HepG2 (cell line): ENCODE measurements at regions not wholly inside any gene's neighbourhood (a gene's known extent, or its start where the extent isn't known, plus 50 kb on each side); places are given as distances from the start of the nearest gene placed in this dataset.

Source experiments
- ATAC-seq: fragments of 200-7000 bp; cut with Tn5 transposase; 3 replicates; pipeline ENCODE4 v1.9.1; 2020; ENCODE audit warnings: mild to moderate bottlenecking, moderate library complexity
- BruUV-seq: library from RNA; stranded (reverse); fragments of 400-500 nt; replicated peaks from 2 replicates; lab custom pipeline; 2021; lab: Mats Ljungman, UMichigan
- CTCF ChIA-PET: fragments of 300-600 bp; formaldehyde crosslinking; extraction: SDS; loops from one replicate; lab custom pipeline; 2021; ENCODE audit warnings: low total read pairs, inconsistent platforms, low intra/inter-chr PET ratio; lab: Yijun Ruan, JAX
- POLR2A ChIA-PET: fragments of 350-600 bp; sonication (Branson Sonifier 250); formaldehyde crosslinking; loops from one replicate; lab custom pipeline; 2020; ENCODE audit warnings: antibody characterized with exemption, inconsistent platforms; lab: Yijun Ruan, JAX
- DNase-seq: peaks from one replicate; pipeline ENCODE4 v3.0.0-alpha.2; 2015; ENCODE audit warnings: low spot score
- FAIRE-seq: peaks from 3 replicates; lab custom pipeline; 2011; peaks lifted over from hg19 to GRCh38; lab: Jason Lieb, UNC
- H2AFZ ChIP-seq: one replicate; pipeline ENCODE4 v1.6.1; 2011; ENCODE audit warnings: low read length, inconsistent platforms
- H3K27ac ChIP-seq: fragments of 300-600 bp; 3 replicates; pipeline ENCODE4 v1.8.0; 2011; ENCODE audit warnings: mixed run types, mild to moderate bottlenecking, mixed read lengths, low read length, inconsistent platforms; ENCODE audit not compliant: insufficient read depth; ENCODE audit errors: extremely low read length
- H3K27me3 ChIP-seq, 2 experiments: fragments of 200-600 bp in 1 of 2; 2 replicates in 1 of 2; 3 replicates in 1 of 2; pipeline versions ENCODE4 v1.6.0 to v1.8.0; 2011; ENCODE audit warnings: low read length in 2 of 2, mild to moderate bottlenecking in 2 of 2, moderate library complexity in 2 of 2, inconsistent platforms in 1 of 2; ENCODE audit not compliant: insufficient read depth in 2 of 2, control insufficient read depth in 1 of 2
- H3K36me3 ChIP-seq, 2 experiments: fragments of 200-600 bp in 1 of 2; replicated peaks in 1 of 2; 2 replicates in 1 of 2; 3 replicates in 1 of 2; pipeline versions ENCODE4 v1.5.1 to v1.8.0; 2011; ENCODE audit warnings: low read length in 2 of 2, inconsistent platforms in 1 of 2; ENCODE audit not compliant: insufficient read depth in 2 of 2, control insufficient read depth in 1 of 2
- H3K4me1 ChIP-seq: 2 replicates; pipeline ENCODE4 v1.5.1; 2012; ENCODE audit warnings: low read length, inconsistent platforms; ENCODE audit not compliant: insufficient read depth
- H3K4me2 ChIP-seq: 2 replicates; pipeline ENCODE4 v1.6.0; 2011; ENCODE audit warnings: low read depth, low read length, inconsistent platforms
- H3K4me3 ChIP-seq, 3 experiments: fragments of 200-600 bp in 1 of 3; sonication (generic), shearing (Covaris generic) in 1 of 3; replicated peaks in 1 of 3; 2 replicates each; pipeline ENCODE4 v1.5.1; 2011 to 2016; ENCODE audit warnings: low read length in 3 of 3, inconsistent platforms in 2 of 3, low read depth in 2 of 3, mild to moderate bottlenecking in 2 of 3, control low read depth in 1 of 3, mixed read lengths in 1 of 3; ENCODE audit not compliant: insufficient read depth in 1 of 3
- H3K79me2 ChIP-seq: one replicate; pipeline ENCODE4 v1.6.1; 2011; ENCODE audit warnings: low read length, inconsistent platforms; ENCODE audit not compliant: insufficient read depth
- H3K9ac ChIP-seq: 2 replicates; pipeline ENCODE4 v1.6.0; 2011; ENCODE audit warnings: mild to moderate bottlenecking, low read depth, low read length, inconsistent platforms; ENCODE audit not compliant: insufficient read depth
- H3K9me3 ChIP-seq: 2 replicates; pipeline ENCODE4 v1.5.1; 2012; ENCODE audit warnings: mild to moderate bottlenecking, low read length
- H4K20me1 ChIP-seq: 2 replicates; pipeline ENCODE4 v1.6.0; 2011; ENCODE audit warnings: inconsistent platforms, mild to moderate bottlenecking, low read length, moderate library complexity; ENCODE audit not compliant: insufficient read depth
- AHDC1 ChIP-seq: sonication (generic); formaldehyde crosslinking; IDR thresholded peaks from 2 replicates; pipeline ENCODE4 v1.5.1; 2020; ENCODE audit warnings: mild to moderate bottlenecking, missing genetic modification reagents, borderline replicate concordance
- ATF6 ChIP-seq: sonication (generic); formaldehyde crosslinking; conservative IDR thresholded peaks from 2 replicates; pipeline ENCODE4 v1.4.0; 2020; ENCODE audit warnings: missing genetic modification reagents
- CREBL2 ChIP-seq: sonication (generic); formaldehyde crosslinking; IDR thresholded peaks from 2 replicates; pipeline ENCODE4 v1.8.1; 2023; ENCODE audit warnings: missing genetic modification reagents, mild to moderate bottlenecking, borderline replicate concordance
- FOXA3 ChIP-seq: IDR thresholded peaks from 2 replicates; pipeline ENCODE4 v1.6.1; 2016; ENCODE audit warnings: missing genetic modification reagents, missing compliant biosample characterization
- FOXK2 ChIP-seq: fragments of 450-650 bp; IDR thresholded peaks from 2 replicates; pipeline ENCODE4 v1.6.1; 2016
- HHEX ChIP-seq: IDR thresholded peaks from 2 replicates; pipeline ENCODE4 v1.6.1; 2016; ENCODE audit warnings: control low read depth
- KDM5B ChIP-seq: sonication (generic); formaldehyde crosslinking; IDR thresholded peaks from 2 replicates; pipeline ENCODE4 v1.4.0; 2020; ENCODE audit warnings: missing genetic modification reagents, mild to moderate bottlenecking, borderline replicate concordance
- THAP8 ChIP-seq: sonication (generic); formaldehyde crosslinking; IDR thresholded peaks from 2 replicates; pipeline ENCODE4 v1.5.1; 2020; ENCODE audit warnings: missing genetic modification reagents, mild to moderate bottlenecking, borderline replicate concordance
- TSC22D2 ChIP-seq: sonication (generic); formaldehyde crosslinking; IDR thresholded peaks from 2 replicates; pipeline ENCODE4 v1.5.1; 2020; ENCODE audit warnings: missing genetic modification reagents, mild to moderate bottlenecking, borderline replicate concordance
- ZNF251 ChIP-seq: sonication (generic); formaldehyde crosslinking; IDR thresholded peaks from 2 replicates; pipeline ENCODE4 v1.9.0; 2021; ENCODE audit warnings: mild to moderate bottlenecking, missing genetic modification reagents
- ZNF530 ChIP-seq: sonication (generic); formaldehyde crosslinking; IDR thresholded peaks from 2 replicates; pipeline ENCODE4 v1.5.0; 2020; ENCODE audit warnings: low read depth, mild to moderate bottlenecking, missing genetic modification reagents
- ZNF703 ChIP-seq: sonication (generic); formaldehyde crosslinking; IDR thresholded peaks from 2 replicates; pipeline ENCODE4 v1.5.1; 2020; ENCODE audit warnings: missing genetic modification reagents, mild to moderate bottlenecking, moderate library complexity, borderline replicate concordance
- ZNF746 ChIP-seq: sonication (generic); formaldehyde crosslinking; IDR thresholded peaks from 2 replicates; pipeline ENCODE4 v1.8.0; 2022; ENCODE audit warnings: mild to moderate bottlenecking, missing genetic modification reagents
- in situ Hi-C: cut with HindIII; loops from 2 replicates; pipeline ENCODE4 v1.10.0; 2017; ENCODE audit warnings: low pct_unique_long_range_greater_than_20kb; ENCODE audit not compliant: extremely low pct_ligation_motif_present
- intact Hi-C: fragments of 100-400 bp; cut with micrococcal nuclease; formaldehyde crosslinking; loops from one replicate; pipeline ENCODE4 v1.10.0; 2022; ENCODE audit not compliant: unreplicated experiment

- H3K4me2 ChIP-seq = no peak overlapping the region
- no peaks in the 10 kb centered on the region for H3K9me3 ChIP-seq
- no peaks in the 10 kb centered on the region for H4K20me1 ChIP-seq
- BruUV-seq = no TSS peak
- POLR2A ChIA-PET = no interaction called here
- DNase-seq (no peak), ATAC-seq (no peak), FAIRE-seq (no peak)
- H3K36me3 ChIP-seq = no peaks in the 10 kb centered on the region
- TF ChIP-seq CREBL2 (CRISPR knock-in tag) (no peak), TSC22D2 (no peak), THAP8 (CRISPR knock-in tag) (no peak), FOXK2 (no peak), AHDC1 (CRISPR knock-in tag) (no peak), ZNF703 (CRISPR knock-in tag) (no peak), ZNF251 (CRISPR knock-in tag) (no peak), ZNF530 (CRISPR knock-in tag) (no peak), FOXA3 (no peak), KDM5B (CRISPR knock-in tag) (no peak), ZNF746 (CRISPR knock-in tag) (no peak), ATF6 (CRISPR knock-in tag) (no peak), HHEX (CRISPR knock-in tag) (no peak)
- no peaks in the 10 kb centered on the region for H3K79me2 ChIP-seq
- no peak overlapping the region for H3K9ac ChIP-seq
- intact Hi-C loops = no loop called here
- H3K27ac ChIP-seq = no peak overlapping the region
- H3K4me1 ChIP-seq = no peaks in the 10 kb centered on the region
- no peak overlapping the region for H3K4me3 ChIP-seq
- H2AFZ ChIP-seq = no peak overlapping the region
- in situ Hi-C loops = no loop called here
- no peaks in the 10 kb centered on the region for H3K27me3 ChIP-seq
- CTCF ChIA-PET = no interaction called here
These were observed 192.4 kb upstream of the VEPH1 start for GRCh38 chr3:157695586-157695985.
